GM12874 (cell line): ENCODE measurements at regions not wholly inside any gene's neighbourhood (a gene's known extent, or its start where the extent isn't known, plus 50 kb on each side); places are given as distances from the start of the nearest gene placed in this dataset.

Experiments
- CTCF ChIP-seq: IDR thresholded peaks from 2 replicates; pipeline ENCODE4 v1.5.1; 2011; ENCODE audit warnings: low read depth, mild to moderate bottlenecking, control low read depth, low read length, moderate library complexity; ENCODE audit not compliant: insufficient read depth

- no peak for TF ChIP-seq CTCF
Observed at GRCh38 chr1:94323311-94324177, 86.2 kb upstream of the ARHGAP29 start.

GRCh38 chr1:94322696-94323095, 85.3 kb upstream of the ARHGAP29 start:
- no peak for TF ChIP-seq CTCF

- no peak for TF ChIP-seq CTCF
Observed at GRCh38 chr1:94321662-94322061, 84.3 kb upstream of the ARHGAP29 start.

- TF ChIP-seq CTCF = no peak
Observed at GRCh38 chr1:94319319-94320102, 82.1 kb upstream of the ARHGAP29 start.

- no peak for TF ChIP-seq CTCF
Observed at GRCh38 chr1:94318505-94319030, 81.2 kb upstream of the ARHGAP29 start.

GRCh38 chr1:94317790-94318188, 80.4 kb upstream of the ARHGAP29 start:
- TF ChIP-seq CTCF = no peak
